ENCODE measurements at regions not wholly inside any gene's neighbourhood (a gene's known extent, or its start where the extent isn't known, plus 50 kb on each side); places are given as distances from the start of the nearest gene placed in this dataset.

- TF ChIP-seq ZNF148 (tag by site-specific recombination; IDR thresholded peaks at IDR 0.05; ENCODE audit: borderline replicate concordance) (no peak), ZBTB7A (tag by site-specific recombination; IDR thresholded peaks at IDR 0.05; ENCODE audit: low read depth) (no peak), SCRT1 (tag by site-specific recombination; IDR thresholded peaks at IDR 0.05; ENCODE audit: borderline replicate concordance) (no peak), ZNF513 (tag by site-specific recombination; IDR thresholded peaks at IDR 0.05) (no peak)
Measured at GRCh38 chr13:73993661-73994060, 140.5 kb downstream of the KLF12 start (continued).

- Histone ChIP-seq H3K4me1 (ENCODE audit: control insufficient read depth, insufficient read depth, low read length) (no peaks in the 10 kb centered on the region; the same call in 1 of the 2 replicates), H3K9me3 (ENCODE audit: control insufficient read depth, insufficient read depth, low read depth, low read length) (no peaks in the 10 kb centered on the region), H3K36me3 (ENCODE audit: control insufficient read depth in 2 of 2, insufficient read depth in 1 of 2, low read length in 2 of 2) (peaks cover 0 to 7% of the 10 kb centered on the region in 2 experiments; a peak in 1 of 3 replicates), H3K27ac (ENCODE audit: extremely low read depth, low read depth, low read length) (no peak overlapping the region), H3K4me3 (ENCODE audit: low read depth, low read length) (no peak overlapping the region)
- ChIA-PET CTCF (interaction anchor here (1.6 kb wide), 1 partner anchor 156 kb away, joined by 6 read pairs; no protein-coding TSS in a partner anchor), POLR2A (no interaction called here)
- TF ChIP-seq ZNF610 (tag by site-specific recombination; IDR thresholded peaks at IDR 0.05; ENCODE audit: borderline replicate concordance) = no peak
- no peak for TF ChIP-seq HOXD13 (CRISPR knock-in tag; IDR thresholded peaks at IDR 0.05; ENCODE audit: borderline replicate concordance)
- TF ChIP-seq ZNF10 (tag by site-specific recombination; IDR thresholded peaks at IDR 0.05) = no peak
Measured at GRCh38 chr13:73991884-73992283, 142.3 kb downstream of the KLF12 start.

- ChIA-PET POLR2A (no interaction called here), CTCF (interaction anchor here (1.6 kb wide), 1 partner anchor 155 kb away, joined by 6 read pairs; no protein-coding TSS in a partner anchor)
- no peaks in the 10 kb centered on the region; the same call in 1 of the 2 replicates for H3K4me1 ChIP-seq (ENCODE audit: control insufficient read depth, insufficient read depth, low read length)
- no peak for TF ChIP-seq ZNF423 (tag by site-specific recombination; IDR thresholded peaks at IDR 0.05)
- no peak for TF ChIP-seq ZNF214 (tag by site-specific recombination; IDR thresholded peaks at IDR 0.05; ENCODE audit: borderline replicate concordance)
- no peak for TF ChIP-seq ZSCAN18 (tag by site-specific recombination; IDR thresholded peaks at IDR 0.05)
- no peak for TF ChIP-seq ZNF335 (tag by site-specific recombination; conservative IDR thresholded peaks at IDR 0.05)
- peaks cover 0 to 7% of the 10 kb centered on the region in 2 experiments; a peak in 1 of 3 replicates for H3K36me3 ChIP-seq (ENCODE audit: control insufficient read depth in 2 of 2, insufficient read depth in 1 of 2, low read length in 2 of 2)
- no peak overlapping the region for H3K27ac ChIP-seq (ENCODE audit: extremely low read depth, low read depth, low read length)
- H3K4me3 ChIP-seq (ENCODE audit: low read depth, low read length) = no peak overlapping the region
- no peaks in the 10 kb centered on the region for H3K9me3 ChIP-seq (ENCODE audit: control insufficient read depth, insufficient read depth, low read depth, low read length)
Measured at GRCh38 chr13:73991384-73991783, 142.8 kb downstream of the KLF12 start.

- ChIA-PET POLR2A (no interaction called here), CTCF (interaction anchor here (0.7 kb wide), 1 partner anchor 10 kb away, joined by 3 read pairs; no protein-coding TSS in a partner anchor)
- peaks cover 0 to 16% of the 10 kb centered on the region in 2 experiments; a peak in 1 of 3 replicates for H3K36me3 ChIP-seq (ENCODE audit: control insufficient read depth in 2 of 2, insufficient read depth in 1 of 2, low read length in 2 of 2)
- H3K9me3 ChIP-seq (ENCODE audit: control insufficient read depth, insufficient read depth, low read depth, low read length) = no peaks in the 10 kb centered on the region
- H3K27ac ChIP-seq (ENCODE audit: extremely low read depth, low read depth, low read length) = no peak overlapping the region
- H3K4me3 ChIP-seq (ENCODE audit: low read depth, low read length) = no peak overlapping the region
- H3K4me1 ChIP-seq (ENCODE audit: control insufficient read depth, insufficient read depth, low read length) = no peaks in the 10 kb centered on the region; the same call in 1 of the 2 replicates
- peak; percentile 88 for TF ChIP-seq TRIM28 (IDR thresholded peaks at IDR 0.05; ENCODE audit: borderline replicate concordance, low read length)
- 0 out of 2 replicates have a peak, but pooled peaks have one; percentile 2 for TF ChIP-seq PRDM1 (tag by site-specific recombination; IDR thresholded peaks at IDR 0.05)
- TF ChIP-seq ZNF433 (tag by site-specific recombination; IDR thresholded peaks at IDR 0.05; ENCODE audit: low read depth) = no peak
- no peak for TF ChIP-seq ZNF362 (tag by site-specific recombination; IDR thresholded peaks at IDR 0.05)
- TF ChIP-seq PRDM10 (tag by site-specific recombination; IDR thresholded peaks at IDR 0.05) = peak; percentile 87
- 0 out of 2 replicates have a peak, but pooled peaks have one; percentile 43 for TF ChIP-seq GFI1B (tag by site-specific recombination; IDR thresholded peaks at IDR 0.05)
- TF ChIP-seq FEZF1 (tag by site-specific recombination; IDR thresholded peaks at IDR 0.05) = peak; percentile 49
Measured at GRCh38 chr13:73989244-73989843, 144.9 kb downstream of the KLF12 start.

All from HEK293 (cell line).